ENCODE measurements at regions not wholly inside any gene's neighbourhood (a gene's known extent, or its start where the extent isn't known, plus 50 kb on each side); places are given as distances from the start of the nearest gene placed in this dataset.

- intact Hi-C loops (cut with DNase I), result no loop called here
- Histone ChIP-seq H3K36me3 (no peaks in the 10 kb centered on the region), H3K4me1 (no peaks in the 10 kb centered on the region), H3K27ac (no peak overlapping the region), H3K27me3 (no peaks in the 10 kb centered on the region), H3K4me3 (no peak overlapping the region), H3K9me3 (no peaks in the 10 kb centered on the region)
- 22 to 34% methylated on average over 2 of the region's 2 CpGs for WGBS, 2 donors
- FAIRE-seq (no peak), ATAC-seq (no peak), DNase-seq (no peak)
- no peak for TF ChIP-seq CTCF (IDR thresholded peaks at IDR 0.05)
These were observed 579.6 kb upstream of the IGFBP7 start for GRCh38 chr4:57689693-57690205.

- H3K27ac ChIP-seq, result no peak overlapping the region
- no peaks in the 10 kb centered on the region for H3K9me3 ChIP-seq
- intact Hi-C loops (cut with DNase I), result no loop called here
- no peak for TF ChIP-seq CTCF (IDR thresholded peaks at IDR 0.05)
- no peak overlapping the region for H3K4me3 ChIP-seq
- no peaks in the 10 kb centered on the region for H3K27me3 ChIP-seq
- FAIRE-seq, result no peak
- H3K4me1 ChIP-seq, result no peaks in the 10 kb centered on the region
- no peaks in the 10 kb centered on the region for H3K36me3 ChIP-seq
- no peak for DNase-seq
- ATAC-seq, result no peak
These were observed 572.1 kb upstream of the IGFBP7 start for GRCh38 chr4:57682275-57682674.

GRCh38 chr4:57679969-57680368, 569.8 kb upstream of the IGFBP7 start:
- TF ChIP-seq CTCF (IDR thresholded peaks at IDR 0.05), result no peak
- intact Hi-C loops (cut with DNase I), result no loop called here
- ATAC-seq (no peak), DNase-seq (no peak), FAIRE-seq (no peak)
- Histone ChIP-seq H3K4me1 (no peaks in the 10 kb centered on the region), H3K27ac (no peak overlapping the region), H3K27me3 (no peaks in the 10 kb centered on the region), H3K9me3 (no peaks in the 10 kb centered on the region), H3K36me3 (no peaks in the 10 kb centered on the region), H3K4me3 (no peak overlapping the region)
- 61 to 69% methylated on average over 7 of the region's 7 CpGs for WGBS, 2 donors

- Histone ChIP-seq H3K9me3 (no peaks in the 10 kb centered on the region), H3K4me3 (no peak overlapping the region), H3K4me1 (no peaks in the 10 kb centered on the region), H3K36me3 (no peaks in the 10 kb centered on the region), H3K27ac (no peak overlapping the region), H3K27me3 (no peaks in the 10 kb centered on the region)
- ATAC-seq (no peak), DNase-seq (no peak), FAIRE-seq (no peak)
- TF ChIP-seq CTCF (IDR thresholded peaks at IDR 0.05), result no peak
- WGBS, 2 donors, result 77 to 88% methylated on average over 6 of the region's 6 CpGs
- intact Hi-C loops (cut with DNase I), result no loop called here
These were observed 566.2 kb upstream of the IGFBP7 start for GRCh38 chr4:57676394-57676793.

- FAIRE-seq (no peak), ATAC-seq (no peak), DNase-seq (no peak)
- intact Hi-C loops (cut with DNase I), result no loop called here
- Histone ChIP-seq H3K4me3 (no peak overlapping the region), H3K36me3 (no peaks in the 10 kb centered on the region), H3K27ac (no peak overlapping the region), H3K27me3 (no peaks in the 10 kb centered on the region), H3K9me3 (no peaks in the 10 kb centered on the region), H3K4me1 (no peaks in the 10 kb centered on the region)
- WGBS, 2 donors, result 54 to 79% methylated on average over 2 of the region's 2 CpGs
- no peak for TF ChIP-seq CTCF (IDR thresholded peaks at IDR 0.05)
These were observed 562.8 kb upstream of the IGFBP7 start for GRCh38 chr4:57672846-57673433.

All from pancreas (tissue), 10 donors.